Lung (tissue), 11 donors: ENCODE measurements at regions not wholly inside any gene's neighbourhood (a gene's known extent, or its start where the extent isn't known, plus 50 kb on each side); places are given as distances from the start of the nearest gene placed in this dataset.

Experiments
- ATAC-seq: fragments of 200-7000 bp; cut with Tn5 transposase; one replicate; pipeline ENCODE4 v1.9.1; 2020; ENCODE audit warnings: moderate number of reproducible peaks; ENCODE audit not compliant: insufficient read depth, low FRiP score
- DNase-seq, 3 donors: peaks; one replicate each; pipeline ENCODE4 v3.0.0-alpha.2; 2013 to 2017
- H3K27ac ChIP-seq, 2 donors: one replicate each; pipeline ENCODE4 v1.5.1; 2013; ENCODE audit warnings: mild to moderate bottlenecking in 2 of 2, moderate library complexity in 2 of 2, control low read depth in 1 of 2, inconsistent platforms in 1 of 2, low read depth in 1 of 2, low read length in 1 of 2
- H3K27me3 ChIP-seq, 3 donors: one replicate each; pipeline ENCODE4 v1.5.1; 2013; ENCODE audit warnings: low read length in 2 of 3; ENCODE audit not compliant: control insufficient read depth in 3 of 3, insufficient read depth in 3 of 3
- H3K36me3 ChIP-seq, 4 donors: one replicate each; pipeline ENCODE4 v1.5.1; 2013; ENCODE audit warnings: low read length in 4 of 4, mild to moderate bottlenecking in 1 of 4, moderate library complexity in 1 of 4; ENCODE audit not compliant: control insufficient read depth in 4 of 4, insufficient read depth in 4 of 4
- H3K4me1 ChIP-seq, 5 donors: one replicate each; pipeline ENCODE4 v1.5.1; 2013; ENCODE audit warnings: low read length in 5 of 5, mild to moderate bottlenecking in 2 of 5, moderate library complexity in 1 of 5; ENCODE audit not compliant: control insufficient read depth in 5 of 5, insufficient read depth in 5 of 5
- H3K4me3 ChIP-seq: one replicate; pipeline ENCODE4 v1.5.1; 2013; ENCODE audit warnings: mild to moderate bottlenecking, control low read depth, moderate library complexity
- H3K9ac ChIP-seq, 2 donors: one replicate each; pipeline ENCODE4 v1.5.1; 2013; ENCODE audit warnings: low read length in 2 of 2, control low read depth in 1 of 2; ENCODE audit not compliant: insufficient read depth in 1 of 2
- H3K9me3 ChIP-seq, 4 donors: one replicate each; pipeline ENCODE4 v1.5.1; 2013; ENCODE audit warnings: low read length in 3 of 4, mild to moderate bottlenecking in 1 of 4, moderate library complexity in 1 of 4; ENCODE audit not compliant: control insufficient read depth in 4 of 4, insufficient read depth in 3 of 4
- CTCF ChIP-seq: IDR thresholded peaks from 2 replicates; pipeline ENCODE4 v1.5.1; 2012; ENCODE audit warnings: mild to moderate bottlenecking; ENCODE audit errors: control extremely low read depth, extremely low read depth
- whole genome bisulfite sequencing, 2 donors: extraction: QIAGEN DNeasy Blood & Tissue Kit; methylation state at CpG; one replicate each; pipeline ENCODE4 v1.1.7; 2013; 5-methylcytosine and 5-hydroxymethylcytosine counted together
- donor health status: control.
- donor health status: control.
- donor health status: Bipolar disorder and iron deficiency.
- donor health status: healthy.
- donor health status: DM: yes; HTN: yes; CAD: no.

GRCh38 chr4:14165222-14165920 is 537.8 kb upstream of the BOD1L1 start:
- ATAC-seq: no peak
- 57 to 70% methylated on average over 3 of the region's 3 CpGs for WGBS, 2 donors

GRCh38 chr4:14167876-14168510 is 540.5 kb upstream of the BOD1L1 start:
- H3K9ac ChIP-seq: no peak overlapping the region
- H3K9me3 ChIP-seq: no peaks in the 10 kb centered on the region
- TF ChIP-seq CTCF: no peak
- H3K4me3 ChIP-seq: no peak overlapping the region
- H3K27me3 ChIP-seq: no peaks in the 10 kb centered on the region
- peaks cover 0 to 9% (median 6%) of the 10 kb centered on the region in 5 donors for H3K4me1 ChIP-seq
- H3K27ac ChIP-seq: no peak overlapping the region
- H3K36me3 ChIP-seq: no peaks in the 10 kb centered on the region
- 92 to 94% methylated on average over 8 of the region's 8 CpGs for WGBS, 2 donors
- ATAC-seq: no peak
- no peak for DNase-seq

More at GRCh38 chr4:14165222-14165920, 537.8 kb upstream of the BOD1L1 start:
- Histone ChIP-seq H3K9ac (no peak overlapping the region), H3K27ac (no peak overlapping the region), H3K4me3 (no peak overlapping the region), H3K27me3 (no peaks in the 10 kb centered on the region), H3K4me1 (peaks cover 0 to 9% (median 6%) of the 10 kb centered on the region in 5 donors), H3K36me3 (no peaks in the 10 kb centered on the region), H3K9me3 (no peaks in the 10 kb centered on the region)
- DNase-seq: no peak
- no peak for TF ChIP-seq CTCF

- no peak overlapping the region for H3K9ac ChIP-seq
- no peak for TF ChIP-seq CTCF
- H3K36me3 ChIP-seq: no peaks in the 10 kb centered on the region
- WGBS, 2 donors: 15 to 17% methylated on average over 5 of the region's 5 CpGs
- no peak overlapping the region for H3K27ac ChIP-seq
- peak in 2 of 3 donors; percentile 30 to 46 for DNase-seq
- H3K27me3 ChIP-seq: no peaks in the 10 kb centered on the region
- peaks cover 0 to 9% (median 6%) of the 10 kb centered on the region in 5 donors for H3K4me1 ChIP-seq
- no peaks in the 10 kb centered on the region for H3K9me3 ChIP-seq
- ATAC-seq: peak; percentile 34
- no peak overlapping the region for H3K4me3 ChIP-seq
Measured at GRCh38 chr4:14168919-14169318, 541.4 kb upstream of the BOD1L1 start.
